ENCODE measurements at regions not wholly inside any gene's neighbourhood (a gene's known extent, or its start where the extent isn't known, plus 50 kb on each side); places are given as distances from the start of the nearest gene placed in this dataset.
A peak's percentile ranks its signal among the peaks of the same experiment; 100 is the strongest.

- FAIRE-seq = no peak
- Histone ChIP-seq H3K9me3 (ENCODE audit: control insufficient read depth, low read depth, low read length) (no peaks in the 10 kb centered on the region), H3K9ac (ENCODE audit: control insufficient read depth, extremely low read depth, insufficient read depth, low read length) (no peak overlapping the region), H3K9me1 (ENCODE audit: control insufficient read depth, extremely low read depth, insufficient read depth, low read length) (peaks cover 2% of the 10 kb centered on the region), H4K20me1 (ENCODE audit: control insufficient read depth, extremely low read depth, insufficient read depth, low read length) (no peaks in the 10 kb centered on the region), H3K79me2 (ENCODE audit: control insufficient read depth, insufficient read depth, low read length) (no peaks in the 10 kb centered on the region), H3K27ac (ENCODE audit: control insufficient read depth, insufficient read depth, low read length) (no peak overlapping the region), H3K27me3 (ENCODE audit: control insufficient read depth, extremely low read depth, insufficient read depth, low read length) (no peaks in the 10 kb centered on the region), H3K4me2 (ENCODE audit: control insufficient read depth, extremely low read depth, insufficient read depth, low read depth, low read length) (no peak overlapping the region), H2AFZ (ENCODE audit: control insufficient read depth, low read length) (no peak overlapping the region), H3K36me3 (ENCODE audit: control insufficient read depth in 2 of 2, extremely low read depth in 1 of 2, insufficient read depth in 2 of 2, low read length in 2 of 2) (no peaks in the 10 kb centered on the region), H3K4me3 (ENCODE audit: control insufficient read depth in 2 of 3, extremely low read depth in 1 of 3, insufficient read depth in 2 of 3, low read depth in 1 of 3, low read length in 3 of 3) (no peak overlapping the region), H3K4me1 (ENCODE audit: control insufficient read depth, extremely low read depth, insufficient read depth, low read length) (peaks cover 9% of the 10 kb centered on the region)
- no peak for DNase-seq (ENCODE audit: low read depth, low spot score)
- dilution Hi-C loops (cut with MboI; ENCODE audit: extremely low pct_ligation_motif_present, low sequenced_read_pairs) = no loop called here
- TF ChIP-seq EZH2 (IDR thresholded peaks at IDR 0.05; ENCODE audit: low read length) (no peak), CTCF (optimal IDR thresholded peaks at IDR 0.05 in 1 of 3, IDR thresholded peaks at IDR 0.05 in 1 of 3, conservative IDR thresholded peaks at IDR 0.05 in 1 of 3; ENCODE audit: extremely low read depth in 1 of 3, insufficient read depth in 2 of 3, low read length in 3 of 3) (no peak)
Measured at GRCh38 chr10:8227246-8227645, 172.8 kb downstream of the GATA3 start.

- TF ChIP-seq CTCF (optimal IDR thresholded peaks at IDR 0.05 in 1 of 3, IDR thresholded peaks at IDR 0.05 in 1 of 3, conservative IDR thresholded peaks at IDR 0.05 in 1 of 3; ENCODE audit: extremely low read depth in 1 of 3, insufficient read depth in 2 of 3, low read length in 3 of 3) (no peak), EZH2 (IDR thresholded peaks at IDR 0.05; ENCODE audit: low read length) (no peak)
- no peak overlapping the region for H3K4me3 ChIP-seq (ENCODE audit: control insufficient read depth in 2 of 3, extremely low read depth in 1 of 3, insufficient read depth in 2 of 3, low read depth in 1 of 3, low read length in 3 of 3)
Measured at GRCh38 chr10:8229153-8229552, 174.7 kb downstream of the GATA3 start.

More at GRCh38 chr10:8229153-8229552, 174.7 kb downstream of the GATA3 start:
- Histone ChIP-seq H3K27me3 (ENCODE audit: control insufficient read depth, extremely low read depth, insufficient read depth, low read length) (no peaks in the 10 kb centered on the region), H3K4me1 (ENCODE audit: control insufficient read depth, extremely low read depth, insufficient read depth, low read length) (peaks cover 9% of the 10 kb centered on the region), H3K4me2 (ENCODE audit: control insufficient read depth, extremely low read depth, insufficient read depth, low read depth, low read length) (peak overlapping the region; percentile 17), H4K20me1 (ENCODE audit: control insufficient read depth, extremely low read depth, insufficient read depth, low read length) (no peaks in the 10 kb centered on the region), H3K9ac (ENCODE audit: control insufficient read depth, extremely low read depth, insufficient read depth, low read length) (no peak overlapping the region), H3K9me3 (ENCODE audit: control insufficient read depth, low read depth, low read length) (no peaks in the 10 kb centered on the region), H3K9me1 (ENCODE audit: control insufficient read depth, extremely low read depth, insufficient read depth, low read length) (peaks cover 2% of the 10 kb centered on the region), H3K36me3 (ENCODE audit: control insufficient read depth in 2 of 2, extremely low read depth in 1 of 2, insufficient read depth in 2 of 2, low read length in 2 of 2) (no peaks in the 10 kb centered on the region), H2AFZ (ENCODE audit: control insufficient read depth, low read length) (peak overlapping the region; percentile 21), H3K79me2 (ENCODE audit: control insufficient read depth, insufficient read depth, low read length) (no peaks in the 10 kb centered on the region), H3K27ac (ENCODE audit: control insufficient read depth, insufficient read depth, low read length) (no peak overlapping the region)
- dilution Hi-C loops (cut with MboI; ENCODE audit: extremely low pct_ligation_motif_present, low sequenced_read_pairs) = no loop called here
- no peak for DNase-seq (ENCODE audit: low read depth, low spot score)
- peak; percentile 5 for FAIRE-seq
